ENCODE measurements at regions not wholly inside any gene's neighbourhood (a gene's known extent, or its start where the extent isn't known, plus 50 kb on each side); places are given as distances from the start of the nearest gene placed in this dataset.

DNA sequence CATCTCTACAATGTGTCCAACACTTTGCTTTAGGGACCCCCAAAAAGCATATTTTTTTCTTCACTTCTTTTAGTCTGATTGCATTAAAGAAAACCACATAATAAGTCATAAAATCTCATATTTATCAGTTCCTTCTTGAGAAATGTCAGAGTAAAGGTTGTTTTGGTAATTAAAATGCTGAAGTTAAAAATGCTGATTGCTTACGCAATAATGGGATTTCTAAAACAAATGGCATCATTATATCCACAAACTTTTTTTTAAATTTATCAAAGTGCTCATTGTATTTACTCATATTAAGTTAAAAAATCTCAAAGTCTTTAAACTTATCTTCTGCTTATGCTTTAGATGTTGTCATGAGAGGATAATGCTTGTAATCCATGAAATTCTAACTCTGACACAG, 737.2 kb upstream of the ARGLU1 start:
- no peak for TF ChIP-seq POLR2A (IDR thresholded peaks at IDR 0.05)
- TF ChIP-seq, protein P1, sequence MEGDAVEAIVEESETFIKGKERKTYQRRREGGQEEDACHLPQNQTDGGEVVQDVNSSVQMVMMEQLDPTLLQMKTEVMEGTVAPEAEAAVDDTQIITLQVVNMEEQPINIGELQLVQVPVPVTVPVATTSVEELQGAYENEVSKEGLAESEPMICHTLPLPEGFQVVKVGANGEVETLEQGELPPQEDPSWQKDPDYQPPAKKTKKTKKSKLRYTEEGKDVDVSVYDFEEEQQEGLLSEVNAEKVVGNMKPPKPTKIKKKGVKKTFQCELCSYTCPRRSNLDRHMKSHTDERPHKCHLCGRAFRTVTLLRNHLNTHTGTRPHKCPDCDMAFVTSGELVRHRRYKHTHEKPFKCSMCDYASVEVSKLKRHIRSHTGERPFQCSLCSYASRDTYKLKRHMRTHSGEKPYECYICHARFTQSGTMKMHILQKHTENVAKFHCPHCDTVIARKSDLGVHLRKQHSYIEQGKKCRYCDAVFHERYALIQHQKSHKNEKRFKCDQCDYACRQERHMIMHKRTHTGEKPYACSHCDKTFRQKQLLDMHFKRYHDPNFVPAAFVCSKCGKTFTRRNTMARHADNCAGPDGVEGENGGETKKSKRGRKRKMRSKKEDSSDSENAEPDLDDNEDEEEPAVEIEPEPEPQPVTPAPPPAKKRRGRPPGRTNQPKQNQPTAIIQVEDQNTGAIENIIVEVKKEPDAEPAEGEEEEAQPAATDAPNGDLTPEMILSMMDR (IDR thresholded peaks at IDR 0.05) = no peak
